HG03378 (cell line): ENCODE measurements at regions not wholly inside any gene's neighbourhood (a gene's known extent, or its start where the extent isn't known, plus 50 kb on each side); places are given as distances from the start of the nearest gene placed in this dataset.

Experiments
- ATAC-seq: cut with Tn5 transposase; IDR thresholded peaks from one replicate; pipeline ENCODE4 v1.9.1; 2021; ENCODE audit warnings: mild to moderate bottlenecking, moderate library complexity; ENCODE audit not compliant: unreplicated experiment

GRCh38 chr2:30367232-30368070 lies 79.6 kb upstream of the LCLAT1 start:
- ATAC-seq, result no peak

DNA sequence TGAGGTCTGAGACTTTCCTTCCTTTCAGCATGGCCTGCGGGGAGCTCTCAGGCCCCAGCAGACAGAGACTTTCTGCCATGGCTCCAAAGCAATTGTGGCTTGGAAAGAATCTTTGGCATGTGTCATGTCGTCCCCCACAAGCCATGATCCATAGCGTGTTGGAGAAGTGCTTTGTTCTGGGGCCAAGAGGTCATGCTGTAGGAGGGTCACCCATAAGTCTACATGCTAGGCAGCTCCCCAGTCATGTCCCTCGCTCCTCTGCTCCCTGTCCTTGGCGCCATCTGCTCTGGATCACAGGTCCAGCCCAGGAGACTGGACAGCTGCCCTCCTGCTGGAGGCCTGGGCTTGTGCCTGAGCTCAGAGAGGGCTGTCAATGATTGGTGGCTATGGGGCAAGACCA lies 78.8 kb upstream of the LCLAT1 start:
- no peak for ATAC-seq

- ATAC-seq, result no peak
Measured at GRCh38 chr2:30371028-30371689, 75.9 kb upstream of the LCLAT1 start.

DNA sequence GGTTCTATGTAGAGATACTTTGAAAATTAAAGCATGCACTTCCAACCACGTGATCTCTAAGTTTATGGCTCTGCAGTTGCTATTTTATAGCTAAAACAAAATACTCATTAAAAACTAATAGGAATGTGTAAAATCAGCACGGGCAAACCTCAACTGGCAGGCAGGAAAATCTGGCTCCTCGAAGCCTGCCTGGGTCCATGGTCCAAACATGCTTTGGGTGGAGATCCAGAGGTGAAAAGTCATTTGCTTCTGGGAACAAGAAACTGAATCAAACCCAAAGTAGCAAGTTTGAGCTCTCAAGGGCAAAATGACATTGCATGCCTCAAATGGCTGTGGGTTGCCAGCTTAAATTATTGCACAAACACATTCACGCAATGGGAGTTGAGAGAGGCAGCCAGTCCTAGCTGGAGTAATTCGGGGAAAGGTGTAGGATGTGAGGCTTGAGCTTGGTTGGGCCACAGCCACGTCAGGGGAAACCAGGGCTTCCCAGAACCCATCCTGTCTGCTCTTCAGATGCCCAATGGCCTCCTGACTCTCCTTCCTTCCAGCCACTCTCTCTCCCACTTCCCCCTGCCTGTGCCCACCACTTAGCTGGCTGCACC lies 75.2 kb upstream of the LCLAT1 start:
- ATAC-seq, result no peak

DNA sequence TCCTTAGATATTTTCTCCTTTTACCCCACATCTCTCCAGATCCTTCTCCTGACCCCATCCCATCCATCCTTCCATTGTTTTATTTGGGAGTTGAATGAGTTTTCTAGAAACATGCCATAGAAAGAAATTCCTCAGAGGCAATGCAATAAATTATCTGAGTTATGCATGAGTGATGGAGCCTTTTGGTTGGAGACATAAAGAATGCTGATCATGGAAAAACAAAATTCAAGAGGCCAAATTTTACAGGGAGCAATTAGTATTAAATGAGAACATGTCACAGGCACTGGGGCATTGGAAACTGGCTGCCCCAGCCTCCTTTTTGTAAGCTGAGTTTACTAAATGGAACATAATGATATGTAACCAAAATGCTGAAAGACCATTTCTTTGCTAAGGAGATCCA lies 74.2 kb upstream of the LCLAT1 start:
- no peak for ATAC-seq

DNA sequence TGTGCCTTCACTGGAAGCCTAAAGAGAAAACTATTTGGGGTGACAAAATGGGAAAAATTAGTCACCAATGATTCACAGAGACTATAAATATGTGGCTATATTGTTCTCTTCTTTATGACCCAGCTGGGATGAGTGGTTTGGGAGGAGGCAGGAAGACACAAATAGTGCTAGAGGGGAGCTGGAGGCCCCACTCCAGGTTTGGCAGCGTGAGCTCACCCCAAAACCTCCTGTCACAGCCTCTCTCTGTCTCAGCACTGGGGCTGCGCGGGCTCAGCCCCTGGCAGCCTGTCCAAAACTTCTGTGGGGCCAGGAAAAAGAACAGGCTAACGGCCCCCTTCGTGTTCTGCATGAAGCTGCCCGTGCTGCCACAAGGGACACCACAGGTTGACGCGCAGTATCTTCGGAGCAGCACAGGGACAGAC lies 73.2 kb upstream of the LCLAT1 start:
- no peak for ATAC-seq

- ATAC-seq, result no peak
Measured at GRCh38 chr2:30374380-30374779, 72.7 kb upstream of the LCLAT1 start.

DNA sequence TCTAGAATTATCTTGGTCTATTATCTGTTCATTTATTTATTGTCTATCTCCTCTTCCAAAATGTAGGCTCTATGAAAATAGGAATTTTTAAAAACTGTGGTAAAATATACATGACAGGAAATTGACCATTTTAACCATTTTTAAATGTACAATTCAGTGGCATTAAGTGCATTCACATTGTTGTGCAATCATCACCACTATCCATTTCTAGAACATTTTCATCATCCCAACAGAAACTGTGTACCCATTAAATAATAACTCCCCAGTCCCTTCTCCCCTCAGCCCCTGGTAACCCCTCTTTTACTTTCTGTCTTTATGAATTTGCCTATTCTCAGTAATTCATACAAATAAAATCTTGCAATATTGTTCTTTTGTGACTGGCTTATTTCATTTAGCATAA lies 71.1 kb upstream of the LCLAT1 start:
- no peak for ATAC-seq

DNA sequence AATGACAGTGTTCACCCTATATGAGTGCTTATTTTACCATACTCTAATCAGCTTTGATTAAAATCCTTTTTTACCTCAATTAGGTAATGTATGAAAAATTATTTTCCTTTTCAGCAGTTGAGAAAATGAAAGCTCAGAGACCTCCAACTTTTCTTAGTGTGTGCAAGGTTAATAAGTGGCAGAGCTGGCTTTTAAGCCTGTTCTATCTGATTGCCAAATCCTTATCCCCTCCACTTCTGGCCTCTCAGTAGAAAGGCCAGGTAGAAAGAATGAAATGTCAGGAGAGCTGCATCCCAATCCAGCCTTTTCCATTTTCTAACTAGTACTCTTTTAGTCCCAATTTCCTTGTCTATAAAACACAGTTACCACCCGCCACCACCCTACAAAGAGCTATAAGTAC lies 67.6 kb upstream of the LCLAT1 start:
- ATAC-seq, result no peak

DNA sequence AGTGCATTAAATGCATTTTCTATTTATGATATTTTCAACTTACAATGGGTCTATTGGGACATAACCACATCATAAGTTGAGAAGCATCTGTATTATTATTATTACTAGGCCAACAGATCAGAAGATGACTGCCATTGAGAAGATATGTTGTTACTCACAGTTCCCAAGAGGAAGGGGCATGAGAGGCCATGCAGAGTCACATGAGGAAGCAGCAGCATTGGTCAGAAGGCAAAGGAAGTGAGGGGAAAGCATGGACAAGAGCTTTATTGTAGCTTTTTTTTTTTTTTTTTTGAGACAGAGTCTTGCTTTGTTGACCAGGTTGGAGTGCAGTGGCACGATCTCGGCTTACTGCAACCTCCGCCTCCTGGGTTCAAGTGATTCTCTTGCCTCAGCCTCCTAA lies 66.2 kb upstream of the LCLAT1 start:
- ATAC-seq, result no peak

DNA sequence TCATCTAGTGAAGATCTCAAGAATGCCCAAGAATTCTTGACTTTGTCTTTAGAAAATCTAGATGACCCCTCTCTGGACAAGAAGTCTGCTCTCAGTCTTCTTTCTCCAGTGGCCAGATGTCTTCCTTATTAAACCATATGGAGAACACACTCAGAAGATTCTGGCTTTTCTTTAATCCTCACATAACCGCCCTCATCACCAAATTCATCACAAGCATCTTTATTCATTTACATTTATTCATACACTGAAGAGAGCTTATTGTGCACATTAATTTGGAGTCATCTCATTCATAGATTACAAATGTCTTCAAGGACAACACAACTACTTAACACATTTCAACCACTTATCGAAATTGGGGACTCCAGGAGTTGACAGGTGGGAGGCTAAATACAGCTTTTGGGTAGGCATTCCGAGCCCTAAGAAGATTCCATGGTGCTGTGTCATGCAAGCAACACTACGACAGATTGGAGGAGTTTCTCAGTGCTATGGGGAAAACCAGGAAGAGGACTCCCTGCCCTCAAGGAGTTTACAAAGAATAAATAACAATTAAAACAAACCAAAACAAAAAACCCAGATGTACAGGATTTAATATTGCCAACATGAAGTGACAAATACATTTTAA lies 64.8 kb upstream of the LCLAT1 start:
- no peak for ATAC-seq

DNA sequence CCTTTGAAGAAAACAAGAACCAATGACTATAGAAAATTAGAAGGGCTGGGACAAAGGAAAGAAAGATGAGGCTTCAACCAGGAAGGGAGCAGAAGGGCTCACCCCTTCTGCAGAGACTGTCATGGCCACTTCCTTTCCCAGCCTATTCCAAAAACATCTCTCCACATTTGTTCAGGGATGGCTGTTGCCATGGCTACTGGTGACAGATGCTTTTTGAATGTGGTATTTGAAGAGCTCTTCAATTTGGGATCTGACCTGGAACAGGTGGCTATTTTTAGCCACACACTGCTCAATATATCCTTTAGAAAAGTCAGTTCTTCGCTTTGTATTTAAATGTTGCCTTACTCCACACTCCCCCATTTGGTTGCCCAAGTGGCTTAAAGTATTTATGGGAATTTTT lies 64.1 kb upstream of the LCLAT1 start:
- ATAC-seq, result no peak

GRCh38 chr2:30385327-30385726 lies 61.7 kb upstream of the LCLAT1 start:
- ATAC-seq, result no peak

DNA sequence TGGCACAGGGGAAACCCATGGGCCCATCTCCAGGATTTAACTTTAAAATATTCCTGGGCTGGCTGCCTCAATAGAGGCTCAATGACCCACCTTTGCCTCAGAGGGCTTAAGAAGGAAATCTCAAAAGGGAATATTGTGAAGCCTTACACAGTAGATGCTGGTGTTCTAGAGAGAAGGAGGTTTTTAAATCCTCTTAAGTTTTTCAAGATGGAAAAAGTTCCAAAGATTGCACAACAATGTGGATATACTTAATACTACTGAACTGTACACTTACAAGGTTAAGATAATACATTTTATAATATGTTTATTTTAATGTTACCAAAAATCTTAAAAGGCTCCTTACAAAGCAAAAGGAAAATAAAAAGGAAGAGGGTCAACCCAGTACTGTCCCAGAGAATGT lies 54.9 kb upstream of the LCLAT1 start:
- no peak for ATAC-seq

- ATAC-seq, result no peak
Measured at GRCh38 chr2:30393510-30393909, 53.5 kb upstream of the LCLAT1 start.

- ATAC-seq, result no peak
Measured at GRCh38 chr2:30394096-30394495, 53.0 kb upstream of the LCLAT1 start.

DNA sequence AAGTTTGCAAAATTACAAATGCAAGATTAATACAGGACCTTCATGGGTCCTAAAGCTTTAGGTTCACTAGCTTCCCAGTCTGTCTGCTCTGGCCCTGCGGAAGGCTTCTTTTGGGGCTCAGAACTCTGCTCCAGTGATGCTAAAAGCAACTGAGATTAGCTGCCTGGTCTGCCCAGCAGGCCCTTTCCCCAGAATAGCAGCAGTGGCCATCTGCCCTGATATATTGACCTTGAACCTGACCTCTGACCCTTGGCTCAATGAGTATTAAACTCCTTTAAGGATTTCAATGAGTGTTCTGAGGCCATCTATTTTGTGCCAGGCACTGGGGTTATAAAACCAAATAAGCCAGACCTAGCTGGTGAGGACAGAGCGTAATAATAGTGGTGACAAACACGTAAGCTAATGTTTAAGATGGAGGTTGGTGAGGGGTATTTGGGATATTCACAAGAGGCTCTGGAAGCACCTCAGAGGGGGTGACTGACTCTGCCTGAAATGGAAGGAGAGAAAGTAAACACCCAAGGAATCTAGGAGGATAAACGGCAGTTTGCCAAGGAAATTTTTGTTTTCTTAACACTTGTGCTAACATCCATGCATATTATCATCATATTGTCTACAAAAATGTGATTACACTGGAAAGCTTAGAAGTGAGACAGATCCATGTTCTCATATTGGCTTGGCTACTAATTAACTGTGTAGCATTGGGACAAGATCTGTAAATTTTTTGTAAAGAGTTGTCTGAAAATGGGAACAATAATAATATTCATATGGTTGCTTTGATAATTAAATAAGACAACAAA lies 50.4 kb upstream of the LCLAT1 start:
- ATAC-seq, result no peak
